ENCODE measurements at regions not wholly inside any gene's neighbourhood (a gene's known extent, or its start where the extent isn't known, plus 50 kb on each side); places are given as distances from the start of the nearest gene placed in this dataset.

- TF ChIP-seq ZNF143 (CRISPR knock-in tag; IDR thresholded peaks at IDR 0.05) (no peak), ZNF274 (IDR thresholded peaks at IDR 0.05; ENCODE audit: borderline replicate concordance, low read depth, low read length) (no peak), CXXC5 (CRISPR knock-in tag; IDR thresholded peaks at IDR 0.05) (peak; percentile 43), RUNX1 (IDR thresholded peaks at IDR 0.05; ENCODE audit: low read depth) (no peak), SFPQ (IDR thresholded peaks at IDR 0.05; ENCODE audit: low read depth, low read length) (no peak), YBX1 (IDR thresholded peaks at IDR 0.05) (no peak), ZNF707 (CRISPR knock-in tag; conservative IDR thresholded peaks at IDR 0.05) (no peak), POLR2AphosphoS2 (IDR thresholded peaks at IDR 0.05; ENCODE audit: low read length) (no peak), POLR2G (IDR thresholded peaks at IDR 0.05; ENCODE audit: low read depth, low read length) (no peak), PRPF4 (IDR thresholded peaks at IDR 0.05; ENCODE audit: insufficient read depth, low read depth, low read length, poor library complexity, severe bottlenecking) (no peak), ZNF184 (CRISPR knock-in tag; IDR thresholded peaks at IDR 0.05) (no peak), CBX1 (IDR thresholded peaks at IDR 0.05; ENCODE audit: low read depth) (no peak), ZNF146 (CRISPR knock-in tag; IDR thresholded peaks at IDR 0.05; ENCODE audit: unreplicated experiment) (no peak), PHB (CRISPR knock-in tag; IDR thresholded peaks at IDR 0.05) (no peak), NFE2 (IDR thresholded peaks at IDR 0.05; ENCODE audit: low read depth) (peak; percentile 80), CBX3 (IDR thresholded peaks at IDR 0.05; ENCODE audit: borderline replicate concordance in 1 of 2, low read length in 2 of 2) (no peak), NCOR1 (IDR thresholded peaks at IDR 0.05) (no peak), NFIC (IDR thresholded peaks at IDR 0.05) (no peak), SRF (CRISPR knock-in tag; IDR thresholded peaks at IDR 0.05) (0 out of 4 replicates have a peak, but pooled peaks of 1 of the 2 experiments have one; percentile 11), PHF8 (IDR thresholded peaks at IDR 0.05; ENCODE audit: borderline replicate concordance, low read length) (no peak)
- TF ChIP-seq, protein P1, sequence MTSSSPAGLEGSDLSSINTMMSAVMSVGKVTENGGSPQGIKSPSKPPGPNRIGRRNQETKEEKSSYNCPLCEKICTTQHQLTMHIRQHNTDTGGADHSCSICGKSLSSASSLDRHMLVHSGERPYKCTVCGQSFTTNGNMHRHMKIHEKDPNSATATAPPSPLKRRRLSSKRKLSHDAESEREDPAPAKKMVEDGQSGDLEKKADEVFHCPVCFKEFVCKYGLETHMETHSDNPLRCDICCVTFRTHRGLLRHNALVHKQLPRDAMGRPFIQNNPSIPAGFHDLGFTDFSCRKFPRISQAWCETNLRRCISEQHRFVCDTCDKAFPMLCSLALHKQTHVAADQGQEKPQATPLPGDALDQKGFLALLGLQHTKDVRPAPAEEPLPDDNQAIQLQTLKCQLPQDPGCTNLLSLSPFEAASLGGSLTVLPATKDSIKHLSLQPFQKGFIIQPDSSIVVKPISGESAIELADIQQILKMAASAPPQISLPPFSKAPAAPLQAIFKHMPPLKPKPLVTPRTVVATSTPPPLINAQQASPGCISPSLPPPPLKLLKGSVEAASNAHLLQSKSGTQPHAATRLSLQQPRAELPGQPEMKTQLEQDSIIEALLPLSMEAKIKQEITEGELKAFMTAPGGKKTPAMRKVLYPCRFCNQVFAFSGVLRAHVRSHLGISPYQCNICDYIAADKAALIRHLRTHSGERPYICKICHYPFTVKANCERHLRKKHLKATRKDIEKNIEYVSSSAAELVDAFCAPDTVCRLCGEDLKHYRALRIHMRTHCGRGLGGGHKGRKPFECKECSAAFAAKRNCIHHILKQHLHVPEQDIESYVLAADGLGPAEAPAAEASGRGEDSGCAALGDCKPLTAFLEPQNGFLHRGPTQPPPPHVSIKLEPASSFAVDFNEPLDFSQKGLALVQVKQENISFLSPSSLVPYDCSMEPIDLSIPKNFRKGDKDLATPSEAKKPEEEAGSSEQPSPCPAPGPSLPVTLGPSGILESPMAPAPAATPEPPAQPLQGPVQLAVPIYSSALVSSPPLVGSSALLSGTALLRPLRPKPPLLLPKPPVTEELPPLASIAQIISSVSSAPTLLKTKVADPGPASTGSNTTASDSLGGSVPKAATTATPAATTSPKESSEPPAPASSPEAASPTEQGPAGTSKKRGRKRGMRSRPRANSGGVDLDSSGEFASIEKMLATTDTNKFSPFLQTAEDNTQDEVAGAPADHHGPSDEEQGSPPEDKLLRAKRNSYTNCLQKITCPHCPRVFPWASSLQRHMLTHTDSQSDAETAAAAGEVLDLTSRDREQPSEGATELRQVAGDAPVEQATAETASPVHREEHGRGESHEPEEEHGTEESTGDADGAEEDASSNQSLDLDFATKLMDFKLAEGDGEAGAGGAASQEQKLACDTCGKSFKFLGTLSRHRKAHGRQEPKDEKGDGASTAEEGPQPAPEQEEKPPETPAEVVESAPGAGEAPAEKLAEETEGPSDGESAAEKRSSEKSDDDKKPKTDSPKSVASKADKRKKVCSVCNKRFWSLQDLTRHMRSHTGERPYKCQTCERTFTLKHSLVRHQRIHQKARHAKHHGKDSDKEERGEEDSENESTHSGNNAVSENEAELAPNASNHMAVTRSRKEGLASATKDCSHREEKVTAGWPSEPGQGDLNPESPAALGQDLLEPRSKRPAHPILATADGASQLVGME (CRISPR knock-in tag; IDR thresholded peaks at IDR 0.05), result no peak
Observed at GRCh38 chr5:72565513-72566289, 58.5 kb upstream of the ZNF366 start (continued).
